PC-9 (cell line): ENCODE measurements at regions not wholly inside any gene's neighbourhood (a gene's known extent, or its start where the extent isn't known, plus 50 kb on each side); places are given as distances from the start of the nearest gene placed in this dataset.
"Not testable (repeated sequence)": the region's sequence is repeated elsewhere in the genome, so short reads cannot be mapped to it uniquely, and the experiment has no call there.

ENCODE experiments used
- BruUV-seq: library from RNA; stranded (reverse); fragments of 400-500 nt; replicated peaks from 2 replicates; lab custom pipeline; 2021; lab: Mats Ljungman, UMichigan
- CTCF ChIA-PET: fragments of 300-600 bp; sonication (Branson Sonifier 250); formaldehyde crosslinking; loops from one replicate; lab custom pipeline; 2022; ENCODE audit warnings: antibody characterized with exemption; lab: Charles Lee
- POLR2A ChIA-PET: fragments of 300-600 bp; sonication (Branson Sonifier 250); formaldehyde crosslinking; loops from one replicate; lab custom pipeline; 2022; ENCODE audit warnings: antibody characterized with exemption; ENCODE audit not compliant: unreplicated experiment; lab: Charles Lee
- DNase-seq, 2 experiments: peaks; one replicate each; pipeline versions ENCODE4 v3.0.0 to v3.0.0-alpha.2; 2015 to 2022; ENCODE audit warnings: mixed read lengths in 1 of 2
- H2AFZ ChIP-seq: fragments of 200-600 bp; sonication (generic); 2 replicates; pipeline ENCODE4 v1.8.1; 2017; ENCODE audit warnings: antibody characterized with exemption
- H3F3A ChIP-seq: fragments of 200-600 bp; sonication (generic); 2 replicates; pipeline ENCODE4 v1.8.1; 2017; ENCODE audit warnings: antibody characterized with exemption, mild to moderate bottlenecking, low read depth; ENCODE audit not compliant: insufficient read depth
- H3K27ac ChIP-seq: fragments of 200-600 bp; sonication (generic); 2 replicates; pipeline ENCODE4 v1.6.1; 2016; ENCODE audit warnings: mixed run types
- H3K27me3 ChIP-seq: fragments of 200-600 bp; sonication (generic); 2 replicates; pipeline ENCODE4 v1.6.1; 2016; ENCODE audit warnings: low read depth, mixed run types; ENCODE audit not compliant: insufficient read depth
- H3K36me3 ChIP-seq: fragments of 200-600 bp; sonication (generic); 2 replicates; pipeline ENCODE4 v1.6.1; 2016; ENCODE audit warnings: low read depth, mixed run types
- H3K4me1 ChIP-seq: fragments of 200-600 bp; sonication (generic); replicated peaks from 2 replicates; pipeline ENCODE4 v1.6.1; 2016; ENCODE audit warnings: mixed run types; ENCODE audit not compliant: insufficient read depth
- H3K4me2 ChIP-seq: fragments of 200-600 bp; sonication (generic); 2 replicates; pipeline ENCODE4 v1.6.1; 2017; ENCODE audit warnings: mixed run types
- H3K4me3 ChIP-seq: fragments of 200-600 bp; sonication (generic); 2 replicates; pipeline ENCODE4 v1.6.1; 2016; ENCODE audit warnings: mixed run types
- H3K79me2 ChIP-seq: fragments of 200-600 bp; sonication (generic); 2 replicates; pipeline ENCODE4 v1.6.1; 2017; ENCODE audit warnings: low read depth, mixed run types
- H3K9me2 ChIP-seq: fragments of 200-600 bp; sonication (generic); 2 replicates; pipeline ENCODE4 v1.8.1; 2017; ENCODE audit warnings: mild to moderate bottlenecking; ENCODE audit not compliant: insufficient read depth
- H3K9me3 ChIP-seq: fragments of 200-600 bp; sonication (generic); 2 replicates; pipeline ENCODE4 v1.8.1; 2016; ENCODE audit warnings: low read depth; ENCODE audit not compliant: insufficient read depth
- H4K20me1 ChIP-seq: fragments of 200-600 bp; sonication (generic); 2 replicates; pipeline ENCODE4 v1.8.1; 2017; ENCODE audit not compliant: insufficient read depth
- CTCF ChIP-seq: fragments of 200-600 bp; sonication (generic); conservative IDR thresholded peaks from 2 replicates; pipeline ENCODE4 v1.6.1; 2017; ENCODE audit warnings: mixed run types, antibody characterized with exemption, mild to moderate bottlenecking, moderate library complexity
- EZH2 ChIP-seq: fragments of 200-600 bp; sonication (generic); IDR thresholded peaks from 2 replicates; pipeline ENCODE4 v1.8.0; 2017; ENCODE audit warnings: antibody characterized with exemption, low read depth
- intact Hi-C: fragments of 100-400 bp; cut with micrococcal nuclease; formaldehyde crosslinking; loops from one replicate; pipeline ENCODE4 v1.10.0; 2022; ENCODE audit not compliant: unreplicated experiment

DNA sequence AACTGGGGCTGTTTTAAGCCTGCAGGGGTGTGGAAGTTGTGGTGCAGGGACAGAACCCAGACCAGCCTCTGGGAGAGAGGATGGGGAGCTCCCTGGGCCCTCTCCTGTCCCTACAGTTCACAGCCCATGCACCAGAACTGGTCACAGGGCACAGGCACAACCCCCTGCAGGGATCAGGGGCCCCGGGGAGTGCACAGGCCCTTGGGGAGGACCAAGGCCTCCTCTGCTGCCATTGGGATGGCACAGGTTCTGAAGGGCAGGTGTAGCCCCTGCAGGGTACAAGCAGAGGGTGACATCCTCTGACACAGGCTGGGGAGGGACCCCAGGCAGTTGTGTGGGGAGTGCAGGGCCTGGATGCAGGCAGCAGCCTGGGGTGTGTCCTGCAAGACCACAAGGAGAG lies 66.4 kb upstream of the SFSWAP start:
- no peaks in the 10 kb centered on the region for H3K9me2 ChIP-seq
- ChIA-PET CTCF (no interaction called here), POLR2A (interaction anchor here (0.7 kb wide), 1 partner anchor 191 kb away, joined by 3 read pairs; no protein-coding TSS in a partner anchor)
- no TSS peak for BruUV-seq
- intact Hi-C loops = no loop called here
- no peaks in the 10 kb centered on the region for H3F3A ChIP-seq
- no peaks in the 10 kb centered on the region for H3K4me1 ChIP-seq
- no peaks in the 10 kb centered on the region for H4K20me1 ChIP-seq
- no peaks in the 10 kb centered on the region for H3K36me3 ChIP-seq
- no peak overlapping the region for H3K4me3 ChIP-seq
- H2AFZ ChIP-seq = no peak overlapping the region
- no peak overlapping the region for H3K4me2 ChIP-seq
- no peak for DNase-seq
- no peak overlapping the region for H3K27ac ChIP-seq
- peaks cover 52% of the 10 kb centered on the region for H3K27me3 ChIP-seq
- TF ChIP-seq CTCF (no peak), EZH2 (no peak)
- H3K9me3 ChIP-seq = no peaks in the 10 kb centered on the region
- H3K79me2 ChIP-seq = no peaks in the 10 kb centered on the region

- H3K27me3 ChIP-seq = peaks cover 48% of the 10 kb centered on the region
- H3K9me3 ChIP-seq, H3K27ac ChIP-seq, intact Hi-C loops, H3K4me2 ChIP-seq, H3K36me3 ChIP-seq, H3K4me1 ChIP-seq, H2AFZ ChIP-seq, H3K9me2 ChIP-seq, H4K20me1 ChIP-seq, H3K4me3 ChIP-seq, POLR2A ChIA-PET, H3F3A ChIP-seq, H3K79me2 ChIP-seq, DNase-seq, CTCF ChIA-PET, BruUV-seq: not testable (repeated sequence)
Observed at GRCh38 chr12:131644917-131645316, 66.0 kb upstream of the SFSWAP start.

DNA sequence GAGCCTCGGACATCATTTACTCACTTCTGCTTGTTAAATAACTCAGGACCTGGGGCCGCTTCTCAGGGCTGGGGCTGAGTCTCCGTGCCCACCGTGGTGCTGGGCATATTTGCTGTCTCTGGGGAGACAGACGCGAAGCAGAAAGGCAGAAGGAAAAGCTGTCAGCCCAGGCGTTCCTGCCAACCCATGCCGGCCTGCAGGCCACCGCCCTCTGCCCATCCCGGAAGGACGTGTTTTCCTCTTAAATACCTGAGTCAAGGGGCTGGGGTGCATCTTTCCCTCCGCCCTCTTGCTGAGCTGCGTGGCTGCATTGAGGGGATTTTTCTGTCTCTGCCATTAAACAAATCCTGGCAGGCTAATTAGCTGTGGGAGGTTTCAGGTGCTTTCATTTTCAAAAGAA lies 65.3 kb upstream of the SFSWAP start:
- intact Hi-C loops, H3K9me2 ChIP-seq, H2AFZ ChIP-seq, H3K4me1 ChIP-seq, H3K79me2 ChIP-seq, BruUV-seq, H4K20me1 ChIP-seq, H3K27ac ChIP-seq, H3K4me3 ChIP-seq, CTCF ChIA-PET, DNase-seq, H3K9me3 ChIP-seq, H3K36me3 ChIP-seq, H3K4me2 ChIP-seq, POLR2A ChIA-PET, H3F3A ChIP-seq: not testable (repeated sequence)
- H3K27me3 ChIP-seq = peaks cover 42% of the 10 kb centered on the region

DNA sequence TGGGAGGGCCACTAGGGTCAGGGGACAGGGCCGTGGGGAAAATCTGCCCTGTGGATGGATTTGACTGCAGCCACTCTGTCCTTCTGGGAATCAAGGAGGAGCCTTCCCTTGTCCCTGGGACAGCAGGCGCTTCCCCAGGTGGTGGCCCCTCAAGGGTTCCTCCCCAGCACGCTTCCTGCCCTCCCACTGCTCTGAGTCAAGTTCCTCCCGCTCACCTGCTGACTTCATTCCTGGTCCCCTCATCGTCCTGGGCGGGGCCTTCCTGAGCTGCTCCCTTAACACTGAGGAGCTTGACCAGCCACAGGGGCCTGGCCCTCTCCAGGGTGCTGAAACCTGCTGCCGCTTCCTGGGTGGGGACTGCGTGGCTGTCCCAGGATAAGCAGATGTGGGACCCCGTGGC lies 64.4 kb upstream of the SFSWAP start:
- H2AFZ ChIP-seq, H3K9me2 ChIP-seq, H3K27ac ChIP-seq, DNase-seq, H3K9me3 ChIP-seq, H3K4me3 ChIP-seq, POLR2A ChIA-PET, H3K4me1 ChIP-seq, H3K79me2 ChIP-seq, H3F3A ChIP-seq, BruUV-seq, H4K20me1 ChIP-seq, H3K36me3 ChIP-seq, intact Hi-C loops, CTCF ChIA-PET, H3K4me2 ChIP-seq: not testable (repeated sequence)
- H3K27me3 ChIP-seq = peaks cover 42% of the 10 kb centered on the region

DNA sequence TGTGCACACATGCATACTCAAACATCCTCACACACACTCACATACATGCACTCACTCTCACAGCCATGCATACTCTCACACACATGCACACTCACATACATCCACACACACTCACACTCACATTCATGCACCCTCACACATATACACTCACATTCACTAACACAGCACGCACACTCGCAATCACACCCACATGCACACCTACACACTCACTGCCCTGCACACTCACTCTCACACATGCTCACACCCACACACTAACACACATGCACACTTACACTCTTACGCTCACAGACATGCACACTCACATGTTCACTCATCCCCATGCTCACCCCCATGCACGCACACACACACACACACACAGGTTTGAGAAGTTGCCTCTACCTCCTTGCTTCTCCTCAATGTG lies 63.2 kb upstream of the SFSWAP start:
- no peaks in the 10 kb centered on the region for H3F3A ChIP-seq
- POLR2A ChIA-PET = no interaction called here
- TF ChIP-seq EZH2 = no peak
- no peak for TF ChIP-seq CTCF
- no peaks in the 10 kb centered on the region for H4K20me1 ChIP-seq
- no peaks in the 10 kb centered on the region for H3K4me1 ChIP-seq
- DNase-seq = no peak
- H3K27ac ChIP-seq = no peak overlapping the region
- CTCF ChIA-PET = no interaction called here
- no peak overlapping the region for H2AFZ ChIP-seq
- intact Hi-C loops = no loop called here
- no peaks in the 10 kb centered on the region for H3K9me2 ChIP-seq
- BruUV-seq = no TSS peak
- no peaks in the 10 kb centered on the region for H3K79me2 ChIP-seq
- no peaks in the 10 kb centered on the region for H3K9me3 ChIP-seq
- no peak overlapping the region for H3K4me2 ChIP-seq
- peaks cover 32% of the 10 kb centered on the region for H3K27me3 ChIP-seq
- H3K4me3 ChIP-seq = no peak overlapping the region
- H3K36me3 ChIP-seq = no peaks in the 10 kb centered on the region

GRCh38 chr12:131655469-131656174 lies 55.3 kb upstream of the SFSWAP start:
- DNase-seq, H3K36me3 ChIP-seq, H3K79me2 ChIP-seq, POLR2A ChIA-PET, H4K20me1 ChIP-seq, H3K4me1 ChIP-seq, CTCF ChIA-PET, H3K27ac ChIP-seq, H3K4me3 ChIP-seq, intact Hi-C loops, H3K9me3 ChIP-seq, H2AFZ ChIP-seq, BruUV-seq, H3F3A ChIP-seq, H3K9me2 ChIP-seq, H3K4me2 ChIP-seq: not testable (repeated sequence)
- peaks cover 30% of the 10 kb centered on the region for H3K27me3 ChIP-seq
